ENCODE measurements at regions not wholly inside any gene's neighbourhood (a gene's known extent, or its start where the extent isn't known, plus 50 kb on each side); places are given as distances from the start of the nearest gene placed in this dataset.

- Histone ChIP-seq H3K4me3 (ENCODE audit: low read length) (no peak overlapping the region), H3K9me2 (replicated peaks; ENCODE audit: low read length) (no peaks in the 10 kb centered on the region), H3K27ac (ENCODE audit: low read length) (no peak overlapping the region), H3K9me3 (ENCODE audit: low read length) (no peaks in the 10 kb centered on the region), H3K4me1 (ENCODE audit: insufficient read depth, low read length) (no peaks in the 10 kb centered on the region), H3K36me3 (ENCODE audit: low read depth, low read length) (no peaks in the 10 kb centered on the region), H3K79me2 (ENCODE audit: low read length) (no peaks in the 10 kb centered on the region), H3K27me3 (ENCODE audit: low read length) (no peaks in the 10 kb centered on the region), H3K4me2 (ENCODE audit: low read length) (no peak overlapping the region), H4K20me1 (ENCODE audit: low read length) (no peaks in the 10 kb centered on the region), H2AFZ (ENCODE audit: low read length) (no peak overlapping the region), H3K9ac (ENCODE audit: low read length) (no peak overlapping the region), H3F3A (ENCODE audit: low read length, unreplicated experiment) (no peaks in the 10 kb centered on the region)
- intact Hi-C loops (cut with micrococcal nuclease), result no loop called here
- POLR2A ChIA-PET (ENCODE audit: unreplicated experiment), result no interaction called here
- no peak for DNase-seq
- TF ChIP-seq EZH2phosphoT487 (IDR thresholded peaks at IDR 0.05; ENCODE audit: borderline replicate concordance, low read length) (no peak), EZH2 (IDR thresholded peaks at IDR 0.05; ENCODE audit: low read length, unreplicated experiment) (no peak)
- TF ChIP-seq, protein P1, sequence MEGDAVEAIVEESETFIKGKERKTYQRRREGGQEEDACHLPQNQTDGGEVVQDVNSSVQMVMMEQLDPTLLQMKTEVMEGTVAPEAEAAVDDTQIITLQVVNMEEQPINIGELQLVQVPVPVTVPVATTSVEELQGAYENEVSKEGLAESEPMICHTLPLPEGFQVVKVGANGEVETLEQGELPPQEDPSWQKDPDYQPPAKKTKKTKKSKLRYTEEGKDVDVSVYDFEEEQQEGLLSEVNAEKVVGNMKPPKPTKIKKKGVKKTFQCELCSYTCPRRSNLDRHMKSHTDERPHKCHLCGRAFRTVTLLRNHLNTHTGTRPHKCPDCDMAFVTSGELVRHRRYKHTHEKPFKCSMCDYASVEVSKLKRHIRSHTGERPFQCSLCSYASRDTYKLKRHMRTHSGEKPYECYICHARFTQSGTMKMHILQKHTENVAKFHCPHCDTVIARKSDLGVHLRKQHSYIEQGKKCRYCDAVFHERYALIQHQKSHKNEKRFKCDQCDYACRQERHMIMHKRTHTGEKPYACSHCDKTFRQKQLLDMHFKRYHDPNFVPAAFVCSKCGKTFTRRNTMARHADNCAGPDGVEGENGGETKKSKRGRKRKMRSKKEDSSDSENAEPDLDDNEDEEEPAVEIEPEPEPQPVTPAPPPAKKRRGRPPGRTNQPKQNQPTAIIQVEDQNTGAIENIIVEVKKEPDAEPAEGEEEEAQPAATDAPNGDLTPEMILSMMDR (conservative IDR thresholded peaks at IDR 0.05; ENCODE audit: low read depth, low read length), result no peak
- CTCF ChIA-PET, result no interaction called here
- ATAC-seq, result no peak
- no TSS peak for BruUV-seq (replicated peaks)
Observed at GRCh38 chr18:42414756-42415454, 459.9 kb downstream of the PIK3C3 start.

- H3K36me3 ChIP-seq (ENCODE audit: low read depth, low read length), result no peaks in the 10 kb centered on the region
- H3K27ac ChIP-seq (ENCODE audit: low read length), result no peak overlapping the region
- no peaks in the 10 kb centered on the region for H3F3A ChIP-seq (ENCODE audit: low read length, unreplicated experiment)
- no peaks in the 10 kb centered on the region for H3K9me3 ChIP-seq (ENCODE audit: low read length)
- intact Hi-C loops (cut with micrococcal nuclease), result no loop called here
- no peaks in the 10 kb centered on the region for H4K20me1 ChIP-seq (ENCODE audit: low read length)
- DNase-seq, result no peak
- TF ChIP-seq EZH2phosphoT487 (IDR thresholded peaks at IDR 0.05; ENCODE audit: borderline replicate concordance, low read length), result no peak
- TF ChIP-seq, protein P1 (conservative IDR thresholded peaks at IDR 0.05; ENCODE audit: low read depth, low read length), result no peak
- no peak for TF ChIP-seq EZH2 (IDR thresholded peaks at IDR 0.05; ENCODE audit: low read length, unreplicated experiment)
- H3K4me1 ChIP-seq (ENCODE audit: insufficient read depth, low read length), result no peaks in the 10 kb centered on the region
- H3K4me3 ChIP-seq (ENCODE audit: low read length), result no peak overlapping the region
- no peaks in the 10 kb centered on the region for H3K27me3 ChIP-seq (ENCODE audit: low read length)
- ChIA-PET CTCF (no interaction called here), POLR2A (ENCODE audit: unreplicated experiment) (no interaction called here)
- H3K79me2 ChIP-seq (ENCODE audit: low read length), result no peaks in the 10 kb centered on the region
- H3K9ac ChIP-seq (ENCODE audit: low read length), result no peak overlapping the region
- no TSS peak for BruUV-seq (replicated peaks)
- ATAC-seq, result no peak
- no peak overlapping the region for H3K4me2 ChIP-seq (ENCODE audit: low read length)
- H2AFZ ChIP-seq (ENCODE audit: low read length), result no peak overlapping the region
- H3K9me2 ChIP-seq (replicated peaks; ENCODE audit: low read length), result no peaks in the 10 kb centered on the region
Observed at GRCh38 chr18:42417189-42417588, 462.2 kb downstream of the PIK3C3 start.

GRCh38 chr18:42418121-42418520 lies 463.1 kb downstream of the PIK3C3 start:
- Histone ChIP-seq H3K27me3 (ENCODE audit: low read length) (no peaks in the 10 kb centered on the region), H3K9me3 (ENCODE audit: low read length) (no peaks in the 10 kb centered on the region), H3K27ac (ENCODE audit: low read length) (no peak overlapping the region), H3K4me3 (ENCODE audit: low read length) (no peak overlapping the region), H3K36me3 (ENCODE audit: low read depth, low read length) (no peaks in the 10 kb centered on the region), H3F3A (ENCODE audit: low read length, unreplicated experiment) (no peaks in the 10 kb centered on the region), H3K4me2 (ENCODE audit: low read length) (no peak overlapping the region), H3K4me1 (ENCODE audit: insufficient read depth, low read length) (no peaks in the 10 kb centered on the region), H3K79me2 (ENCODE audit: low read length) (no peaks in the 10 kb centered on the region), H2AFZ (ENCODE audit: low read length) (no peak overlapping the region), H3K9me2 (replicated peaks; ENCODE audit: low read length) (no peaks in the 10 kb centered on the region), H4K20me1 (ENCODE audit: low read length) (no peaks in the 10 kb centered on the region), H3K9ac (ENCODE audit: low read length) (no peak overlapping the region)
- intact Hi-C loops (cut with micrococcal nuclease), result no loop called here
- no TSS peak for BruUV-seq (replicated peaks)
- DNase-seq (no peak), ATAC-seq (no peak)
- CTCF ChIA-PET, result no interaction called here
- TF ChIP-seq, protein P1 (conservative IDR thresholded peaks at IDR 0.05; ENCODE audit: low read depth, low read length), result no peak
- TF ChIP-seq EZH2phosphoT487 (IDR thresholded peaks at IDR 0.05; ENCODE audit: borderline replicate concordance, low read length) (no peak), EZH2 (IDR thresholded peaks at IDR 0.05; ENCODE audit: low read length, unreplicated experiment) (no peak)
- POLR2A ChIA-PET (ENCODE audit: unreplicated experiment), result no interaction called here
